Skeletal muscle satellite cell (primary cell): ENCODE measurements at regions not wholly inside any gene's neighbourhood (a gene's known extent, or its start where the extent isn't known, plus 50 kb on each side); places are given as distances from the start of the nearest gene placed in this dataset.

Source experiments
- H3K27me3 ChIP-seq: 2 replicates; pipeline ENCODE4 v1.7.0; 2013; ENCODE audit warnings: low read length; ENCODE audit not compliant: control insufficient read depth, insufficient read depth
- H3K36me3 ChIP-seq: 2 replicates; pipeline ENCODE4 v1.7.0; 2013; ENCODE audit warnings: mild to moderate bottlenecking, control low read depth, low read length; ENCODE audit not compliant: insufficient read depth
- H3K4me1 ChIP-seq: 2 replicates; pipeline ENCODE4 v1.7.0; 2013; ENCODE audit warnings: low read length; ENCODE audit not compliant: control insufficient read depth, insufficient read depth
- H3K4me2 ChIP-seq: 2 replicates; pipeline ENCODE4 v1.7.0; 2013; ENCODE audit warnings: mild to moderate bottlenecking, low read length
- H3K4me3 ChIP-seq: 2 replicates; pipeline ENCODE4 v1.7.0; 2013; ENCODE audit warnings: low read length
- H3K9ac ChIP-seq: 2 replicates; pipeline ENCODE4 v1.7.0; 2013; ENCODE audit warnings: mild to moderate bottlenecking, low read depth, low read length, moderate library complexity
- H3K9me3 ChIP-seq: replicated peaks from 2 replicates; pipeline ENCODE4 v1.7.0; 2013; ENCODE audit warnings: mild to moderate bottlenecking, control low read depth, low read length

DNA sequence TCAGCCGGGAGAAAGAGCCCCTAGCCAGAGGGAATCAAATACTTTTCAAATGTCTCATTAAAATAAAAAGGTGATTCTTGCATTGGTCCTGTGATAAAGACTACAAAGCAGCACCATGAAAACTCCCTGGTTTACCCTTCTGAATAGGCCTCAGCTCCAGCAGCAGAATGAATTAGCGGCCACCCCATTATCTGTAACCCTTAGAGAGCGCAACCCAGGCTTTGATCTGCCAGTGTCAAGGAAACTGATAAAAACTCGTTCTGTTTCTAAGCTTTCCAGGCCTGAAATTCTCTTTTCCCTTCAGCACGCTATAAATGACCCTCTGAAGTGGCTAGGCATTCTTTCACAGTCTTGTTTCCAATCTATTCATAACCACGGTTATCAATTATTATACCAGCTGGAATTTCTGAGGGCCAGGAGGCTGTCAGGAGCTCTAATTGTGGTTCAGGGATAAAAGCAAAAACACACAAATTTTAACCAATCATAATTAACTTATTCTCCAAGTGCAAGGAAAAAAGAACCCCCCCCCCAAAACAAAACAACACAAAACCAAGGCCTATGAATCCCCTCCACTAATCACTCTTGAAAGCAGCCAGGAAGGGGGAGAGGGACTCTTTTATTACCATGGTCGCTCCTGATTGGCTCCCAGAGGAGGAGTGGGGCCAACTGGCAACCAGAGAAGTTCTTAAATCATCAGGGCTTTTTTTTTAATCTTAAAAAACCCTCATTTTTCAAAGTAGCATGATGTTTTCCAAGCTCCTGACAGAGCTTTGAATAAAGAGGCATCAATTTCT is 258.9 kb downstream of the CYRIA start:
- H3K4me3 ChIP-seq, result no peak overlapping the region
- no peaks in the 10 kb centered on the region for H3K4me1 ChIP-seq
- no peak overlapping the region for H3K4me2 ChIP-seq
- H3K36me3 ChIP-seq, result no peaks in the 10 kb centered on the region
- no peaks in the 10 kb centered on the region for H3K9me3 ChIP-seq
- H3K27me3 ChIP-seq, result no peaks in the 10 kb centered on the region
- H3K9ac ChIP-seq, result no peak overlapping the region

DNA sequence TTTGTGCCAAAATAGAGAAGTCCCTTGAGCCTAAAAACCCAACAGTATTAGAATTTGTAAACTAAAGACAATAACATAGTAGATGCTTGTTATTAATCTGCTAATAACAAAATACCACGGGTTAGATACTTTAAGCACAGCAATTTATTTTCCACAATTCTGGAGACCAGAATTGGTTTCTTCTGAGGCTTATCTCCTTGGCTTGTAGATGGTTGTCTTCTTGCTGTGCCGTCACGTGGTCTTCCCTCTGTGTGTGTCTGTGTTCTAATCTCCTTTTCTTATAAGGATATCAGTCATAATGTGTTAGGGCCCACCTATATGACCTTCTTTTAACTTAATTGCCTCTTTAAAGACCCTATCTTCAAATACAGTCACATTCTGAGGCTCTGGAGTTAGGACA is 260.1 kb downstream of the CYRIA start:
- no peaks in the 10 kb centered on the region for H3K36me3 ChIP-seq
- H3K27me3 ChIP-seq, result no peaks in the 10 kb centered on the region
- H3K9me3 ChIP-seq, result no peaks in the 10 kb centered on the region
- H3K9ac ChIP-seq, result no peak overlapping the region
- no peaks in the 10 kb centered on the region for H3K4me1 ChIP-seq
- H3K4me2 ChIP-seq, result no peak overlapping the region
- no peak overlapping the region for H3K4me3 ChIP-seq

GRCh38 chr2:16404551-16405300 is 260.9 kb downstream of the CYRIA start:
- H3K4me2 ChIP-seq, result no peak overlapping the region
- H3K27me3 ChIP-seq, result no peaks in the 10 kb centered on the region
- H3K4me1 ChIP-seq, result no peaks in the 10 kb centered on the region
- H3K9ac ChIP-seq, result no peak overlapping the region
- no peaks in the 10 kb centered on the region for H3K9me3 ChIP-seq
- H3K4me3 ChIP-seq, result no peak overlapping the region
- H3K36me3 ChIP-seq, result no peaks in the 10 kb centered on the region

DNA sequence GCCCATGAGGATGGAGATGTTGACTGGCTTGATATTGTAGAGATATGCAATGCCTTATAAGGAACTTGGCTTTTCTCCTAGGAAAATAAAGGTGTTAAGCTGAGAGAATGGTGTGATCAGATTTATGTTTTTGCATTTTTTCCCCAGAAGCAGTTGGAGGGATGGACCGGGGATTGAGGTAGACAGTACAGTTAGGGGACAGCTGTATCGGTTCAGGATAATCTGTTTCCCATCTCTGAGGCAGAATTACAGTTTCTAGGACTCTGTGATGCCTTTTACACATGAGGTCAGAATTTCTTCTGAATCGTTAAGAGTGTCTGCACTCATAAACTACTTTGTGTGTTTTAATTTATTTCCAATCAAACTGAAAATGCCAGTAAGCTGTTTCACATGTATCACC is 261.5 kb downstream of the CYRIA start:
- Histone ChIP-seq H3K4me2 (no peak overlapping the region), H3K27me3 (no peaks in the 10 kb centered on the region), H3K4me3 (no peak overlapping the region), H3K36me3 (no peaks in the 10 kb centered on the region), H3K9ac (no peak overlapping the region), H3K9me3 (no peaks in the 10 kb centered on the region), H3K4me1 (no peaks in the 10 kb centered on the region)

DNA sequence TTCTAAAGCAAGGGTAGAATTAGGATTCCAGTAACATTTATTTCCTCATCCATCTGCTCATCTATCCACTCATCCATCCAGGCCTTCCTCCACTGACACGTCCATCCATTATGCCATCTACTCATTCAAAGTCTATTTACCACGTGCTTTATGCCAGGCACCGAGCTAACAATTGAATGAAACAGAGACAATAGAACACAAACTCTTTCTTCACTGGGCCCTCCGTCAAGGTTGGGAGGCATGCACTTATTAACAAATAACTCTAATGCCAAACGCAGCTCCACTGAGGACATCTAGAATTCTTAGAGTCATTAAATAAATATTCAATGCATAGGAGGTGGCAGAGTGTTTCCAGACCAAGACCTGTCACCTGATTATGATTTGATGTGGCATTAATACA is 262.7 kb downstream of the CYRIA start:
- no peaks in the 10 kb centered on the region for H3K27me3 ChIP-seq
- H3K4me3 ChIP-seq, result no peak overlapping the region
- no peaks in the 10 kb centered on the region for H3K4me1 ChIP-seq
- no peak overlapping the region for H3K4me2 ChIP-seq
- H3K9ac ChIP-seq, result no peak overlapping the region
- H3K36me3 ChIP-seq, result no peaks in the 10 kb centered on the region
- peaks cover 2% of the 10 kb centered on the region for H3K9me3 ChIP-seq

GRCh38 chr2:16401761-16402300 is 263.8 kb downstream of the CYRIA start:
- Histone ChIP-seq H3K4me2 (no peak overlapping the region), H3K9ac (no peak overlapping the region), H3K9me3 (peaks cover 2% of the 10 kb centered on the region), H3K4me1 (no peaks in the 10 kb centered on the region), H3K27me3 (no peaks in the 10 kb centered on the region), H3K4me3 (no peak overlapping the region), H3K36me3 (no peaks in the 10 kb centered on the region)

GRCh38 chr2:16400127-16400623 is 265.5 kb downstream of the CYRIA start:
- Histone ChIP-seq H3K9ac (no peak overlapping the region), H3K27me3 (no peaks in the 10 kb centered on the region), H3K9me3 (peaks cover 2% of the 10 kb centered on the region)

GRCh38 chr2:16398486-16399043 is 267.1 kb downstream of the CYRIA start:
- peaks cover 2% of the 10 kb centered on the region for H3K9me3 ChIP-seq
- no peak overlapping the region for H3K4me3 ChIP-seq
- no peak overlapping the region for H3K9ac ChIP-seq
- H3K27me3 ChIP-seq, result no peaks in the 10 kb centered on the region
- H3K4me1 ChIP-seq, result no peaks in the 10 kb centered on the region
- no peak overlapping the region for H3K4me2 ChIP-seq
- no peaks in the 10 kb centered on the region for H3K36me3 ChIP-seq

More at GRCh38 chr2:16400127-16400623, 265.5 kb downstream of the CYRIA start:
- no peak overlapping the region for H3K4me2 ChIP-seq
- no peaks in the 10 kb centered on the region for H3K36me3 ChIP-seq
- H3K4me3 ChIP-seq, result no peak overlapping the region
- H3K4me1 ChIP-seq, result no peaks in the 10 kb centered on the region

GRCh38 chr2:16397681-16398475 is 267.8 kb downstream of the CYRIA start:
- Histone ChIP-seq H3K36me3 (no peaks in the 10 kb centered on the region), H3K4me2 (no peak overlapping the region), H3K4me3 (no peak overlapping the region), H3K4me1 (no peaks in the 10 kb centered on the region), H3K9ac (no peak overlapping the region), H3K27me3 (no peaks in the 10 kb centered on the region), H3K9me3 (peaks cover 2% of the 10 kb centered on the region)

- peaks cover 2% of the 10 kb centered on the region for H3K9me3 ChIP-seq
- H3K4me1 ChIP-seq, result no peaks in the 10 kb centered on the region
Measured at GRCh38 chr2:16396986-16397385, 268.6 kb downstream of the CYRIA start.

GRCh38 chr2:16396171-16396570 is 269.5 kb downstream of the CYRIA start:
- Histone ChIP-seq H3K4me1 (no peaks in the 10 kb centered on the region), H3K9me3 (peaks cover 2% of the 10 kb centered on the region), H3K27me3 (no peaks in the 10 kb centered on the region), H3K4me3 (no peak overlapping the region), H3K36me3 (no peaks in the 10 kb centered on the region), H3K9ac (no peak overlapping the region), H3K4me2 (no peak overlapping the region)

More at GRCh38 chr2:16396986-16397385, 268.6 kb downstream of the CYRIA start:
- Histone ChIP-seq H3K4me3 (no peak overlapping the region), H3K27me3 (no peaks in the 10 kb centered on the region), H3K36me3 (no peaks in the 10 kb centered on the region), H3K4me2 (no peak overlapping the region), H3K9ac (no peak overlapping the region)
